Testis (tissue), 2 donors: ENCODE measurements at regions not wholly inside any gene's neighbourhood (a gene's known extent, or its start where the extent isn't known, plus 50 kb on each side); places are given as distances from the start of the nearest gene placed in this dataset.

Source experiments
- POLR2A ChIP-seq: fragments of 450-650 bp; IDR thresholded peaks from one replicate; pipeline ENCODE4 v1.6.1; 2017; ENCODE audit warnings: antibody characterized with exemption, mild to moderate bottlenecking, moderate library complexity
- TF ChIP-seq, protein P1 (sequence below), 3 experiments: fragments of 450-650 bp in 2 of 3; fragments of 200-600 bp in 1 of 3; sonication (generic) in 1 of 3; IDR thresholded peaks; one replicate each; pipeline ENCODE4 v1.5.1; 2016 to 2019; ENCODE audit warnings: antibody characterized with exemption in 3 of 3, mild to moderate bottlenecking in 2 of 3, moderate library complexity in 1 of 3

DNA sequence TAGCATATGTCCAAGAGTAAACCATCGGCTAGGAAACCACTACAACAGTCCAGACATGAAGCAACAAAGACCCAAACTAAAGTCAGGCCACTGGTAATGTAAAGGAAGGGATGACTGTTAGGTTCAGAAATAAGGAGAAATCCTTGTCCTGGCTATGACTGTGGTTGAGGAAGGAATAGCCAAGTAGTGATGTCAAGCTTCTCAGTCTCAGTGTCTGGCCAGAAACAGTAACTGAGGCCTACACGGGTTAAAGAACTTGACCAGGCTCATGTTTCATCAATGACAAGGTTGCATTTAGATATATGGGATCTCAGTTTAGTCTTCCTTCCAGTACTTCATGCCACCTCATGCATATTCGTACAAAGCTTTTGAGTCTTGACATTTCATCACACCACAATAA, 162.0 kb downstream of the ETAA1 start:
- TF ChIP-seq, protein P1, sequence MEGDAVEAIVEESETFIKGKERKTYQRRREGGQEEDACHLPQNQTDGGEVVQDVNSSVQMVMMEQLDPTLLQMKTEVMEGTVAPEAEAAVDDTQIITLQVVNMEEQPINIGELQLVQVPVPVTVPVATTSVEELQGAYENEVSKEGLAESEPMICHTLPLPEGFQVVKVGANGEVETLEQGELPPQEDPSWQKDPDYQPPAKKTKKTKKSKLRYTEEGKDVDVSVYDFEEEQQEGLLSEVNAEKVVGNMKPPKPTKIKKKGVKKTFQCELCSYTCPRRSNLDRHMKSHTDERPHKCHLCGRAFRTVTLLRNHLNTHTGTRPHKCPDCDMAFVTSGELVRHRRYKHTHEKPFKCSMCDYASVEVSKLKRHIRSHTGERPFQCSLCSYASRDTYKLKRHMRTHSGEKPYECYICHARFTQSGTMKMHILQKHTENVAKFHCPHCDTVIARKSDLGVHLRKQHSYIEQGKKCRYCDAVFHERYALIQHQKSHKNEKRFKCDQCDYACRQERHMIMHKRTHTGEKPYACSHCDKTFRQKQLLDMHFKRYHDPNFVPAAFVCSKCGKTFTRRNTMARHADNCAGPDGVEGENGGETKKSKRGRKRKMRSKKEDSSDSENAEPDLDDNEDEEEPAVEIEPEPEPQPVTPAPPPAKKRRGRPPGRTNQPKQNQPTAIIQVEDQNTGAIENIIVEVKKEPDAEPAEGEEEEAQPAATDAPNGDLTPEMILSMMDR (IDR thresholded peaks at IDR 0.05) = no peak
- TF ChIP-seq POLR2A = no peak
